DND-41 (cell line): ENCODE measurements at regions not wholly inside any gene's neighbourhood (a gene's known extent, or its start where the extent isn't known, plus 50 kb on each side); places are given as distances from the start of the nearest gene placed in this dataset.
"Not testable (repeated sequence)": the region's sequence is repeated elsewhere in the genome, so short reads cannot be mapped to it uniquely, and the experiment has no call there.

ENCODE experiments used
- CTCF ChIP-seq: IDR thresholded peaks from 2 replicates; pipeline ENCODE4 v1.5.1; 2012; ENCODE audit warnings: borderline replicate concordance, low read length, moderate library complexity, mild to moderate bottlenecking; ENCODE audit not compliant: poor library complexity, severe bottlenecking; ENCODE audit errors: extremely low read depth
- EZH2 ChIP-seq: IDR thresholded peaks from 3 replicates; pipeline ENCODE4 v1.6.1; 2012; ENCODE audit warnings: borderline replicate concordance, low read depth, mild to moderate bottlenecking, moderate library complexity, low read length, inconsistent platforms; ENCODE audit not compliant: severe bottlenecking

GRCh38 chr1:91607686-91608085 lies 107.0 kb downstream of the CDC7 start:
- TF ChIP-seq CTCF, EZH2: not testable (repeated sequence)
